H1 (cell line): ENCODE measurements at regions not wholly inside any gene's neighbourhood (a gene's known extent, or its start where the extent isn't known, plus 50 kb on each side); places are given as distances from the start of the nearest gene placed in this dataset.

ENCODE experiments used
- CTCF ChIA-PET: fragments of 300-600 bp; sonication (Branson Sonifier 250); formaldehyde crosslinking; loops from one replicate; lab custom pipeline; 2021; ENCODE audit not compliant: partially characterized antibody; lab: Charles Lee
- POLR2A ChIA-PET: fragments of 300-600 bp; sonication (Branson Sonifier 250); formaldehyde crosslinking; loops from one replicate; lab custom pipeline; 2021; ENCODE audit warnings: inconsistent platforms; ENCODE audit not compliant: partially characterized antibody; lab: Charles Lee
- DNase-seq, 2 experiments: peaks; one replicate each; pipeline versions ENCODE4 v3.0.0 to v3.0.0-alpha.2; 2010 to 2022; ENCODE audit warnings: low spot score in 2 of 2, low read depth in 1 of 2, mixed read lengths in 1 of 2
- FAIRE-seq: peaks from 2 replicates; lab custom pipeline; 2011; peaks lifted over from hg19 to GRCh38; lab: Jason Lieb, UNC
- H2AFZ ChIP-seq: 2 replicates; pipeline ENCODE4 v1.8.1; 2012; ENCODE audit warnings: low read length, inconsistent platforms
- H2AK5ac ChIP-seq: 2 replicates; pipeline ENCODE4 v1.6.1; 2013; ENCODE audit warnings: low read depth, low read length
- H2BK120ac ChIP-seq: replicated peaks from 2 replicates; pipeline ENCODE3; 2013; ENCODE audit warnings: low read depth, low read length, inconsistent platforms
- H2BK12ac ChIP-seq: 2 replicates; pipeline ENCODE4 v1.6.1; 2013; ENCODE audit warnings: low read depth, low read length
- H2BK15ac ChIP-seq: 2 replicates; pipeline ENCODE4 v1.6.1; 2013; ENCODE audit warnings: low read length
- H2BK20ac ChIP-seq: 2 replicates; pipeline ENCODE4 v1.6.1; 2013; ENCODE audit warnings: low read length
- H2BK5ac ChIP-seq: 2 replicates; pipeline ENCODE4 v1.6.1; 2013; ENCODE audit warnings: low read depth, low read length
- H3K14ac ChIP-seq: 2 replicates; pipeline ENCODE4 v1.6.1; 2013; ENCODE audit warnings: inconsistent platforms; ENCODE audit not compliant: insufficient read length
- H3K18ac ChIP-seq: 2 replicates; pipeline ENCODE4 v1.6.1; 2013; ENCODE audit warnings: low read length; ENCODE audit errors: extremely low read depth
- H3K23ac ChIP-seq: 2 replicates; pipeline ENCODE4 v1.6.1; 2013; ENCODE audit warnings: inconsistent platforms; ENCODE audit not compliant: insufficient read length
- H3K23me2 ChIP-seq: 2 replicates; pipeline ENCODE4 v1.6.1; 2013; ENCODE audit warnings: low read depth, low read length
- H3K27ac ChIP-seq: 2 replicates; pipeline ENCODE4 v1.6.1; 2011; ENCODE audit warnings: low read depth, low read length, inconsistent platforms
- H3K27me3 ChIP-seq, 4 experiments: replicated peaks in 1 of 4; 1 replicate in 1 of 4; 2 replicates in 3 of 4; pipeline versions ENCODE4 v1.6.1 to v1.8.1; 2011 to 2013; ENCODE audit warnings: low read length in 3 of 4, mild to moderate bottlenecking in 3 of 4, inconsistent platforms in 2 of 4, mixed read lengths in 2 of 4, moderate library complexity in 1 of 4; ENCODE audit not compliant: control insufficient read depth in 3 of 4, insufficient read depth in 3 of 4; ENCODE audit errors: extremely low read depth in 1 of 4
- H3K36me3 ChIP-seq, 4 experiments: 2 replicates each; pipeline versions ENCODE4 v1.6.1 to v1.8.1; 2011 to 2013; ENCODE audit warnings: mild to moderate bottlenecking in 4 of 4, low read length in 3 of 4, moderate library complexity in 2 of 4, control low read depth in 1 of 4, inconsistent platforms in 1 of 4; ENCODE audit not compliant: insufficient read depth in 4 of 4, control insufficient read depth in 2 of 4
- H3K4ac ChIP-seq: replicated peaks from 2 replicates; pipeline ENCODE3; 2013; ENCODE audit warnings: low read length, low read depth, mixed read lengths, inconsistent platforms; ENCODE audit not compliant: insufficient read length
- H3K4me1 ChIP-seq, 4 experiments: replicated peaks in 1 of 4; 1 replicate in 1 of 4; 2 replicates in 3 of 4; pipeline versions ENCODE4 v1.6.1 to v1.8.1; 2011 to 2013; ENCODE audit warnings: low read length in 3 of 4, inconsistent platforms in 2 of 4, mixed read lengths in 1 of 4; ENCODE audit not compliant: insufficient read depth in 4 of 4, control insufficient read depth in 3 of 4
- H3K4me2 ChIP-seq, 2 experiments: 2 replicates each; pipeline versions ENCODE4 v1.6.1 to v1.8.1; 2011 to 2013; ENCODE audit warnings: low read depth in 2 of 2, low read length in 2 of 2, control low read depth in 1 of 2, inconsistent platforms in 1 of 2, mild to moderate bottlenecking in 1 of 2; ENCODE audit not compliant: insufficient read depth in 1 of 2
- H3K4me3 ChIP-seq, 4 experiments: fragments of 200-600, 300-600 bp in 1 of 4; sonication (generic), shearing (Covaris generic), sonication (Bioruptor Twin) in 1 of 4; 2 replicates each; pipeline versions ENCODE4 v1.5.1 to v1.8.1; 2011 to 2016; ENCODE audit warnings: low read length in 4 of 4, low read depth in 3 of 4, control low read depth in 2 of 4, inconsistent platforms in 2 of 4, mild to moderate bottlenecking in 2 of 4, mixed read lengths in 1 of 4, moderate library complexity in 1 of 4; ENCODE audit not compliant: insufficient read depth in 2 of 4; ENCODE audit errors: extremely low read depth in 1 of 4
- H3K56ac ChIP-seq: replicated peaks from 2 replicates; pipeline ENCODE3; 2013; ENCODE audit warnings: low read depth, mild to moderate bottlenecking, mixed read lengths, low read length, inconsistent platforms; ENCODE audit not compliant: insufficient read length
- H3K79me1 ChIP-seq: 2 replicates; pipeline ENCODE4 v1.6.1; 2013; ENCODE audit warnings: low read depth, low read length, control low read depth
- H3K79me2 ChIP-seq, 2 experiments: 2 replicates each; pipeline versions ENCODE4 v1.6.1 to v1.8.1; 2012 to 2013; ENCODE audit warnings: low read length in 2 of 2, mild to moderate bottlenecking in 2 of 2, inconsistent platforms in 1 of 2; ENCODE audit not compliant: insufficient read depth in 2 of 2, control insufficient read depth in 1 of 2
- H3K9ac ChIP-seq, 4 experiments: replicated peaks in 1 of 4; 1 replicate in 1 of 4; 2 replicates in 3 of 4; pipeline versions ENCODE4 v1.6.1 to v1.8.1; 2011 to 2013; ENCODE audit warnings: low read depth in 3 of 4, low read length in 3 of 4, control low read depth in 2 of 4, mild to moderate bottlenecking in 2 of 4, moderate library complexity in 2 of 4, inconsistent platforms in 1 of 4; ENCODE audit errors: extremely low read depth in 1 of 4
- H3K9me3 ChIP-seq, 2 experiments: 2 replicates each; pipeline versions ENCODE4 v1.6.1 to v1.8.1; 2012 to 2013; ENCODE audit warnings: mild to moderate bottlenecking in 2 of 2, moderate library complexity in 2 of 2, control low read depth in 1 of 2, inconsistent platforms in 1 of 2, low read depth in 1 of 2, low read length in 1 of 2, mixed read lengths in 1 of 2; ENCODE audit not compliant: insufficient read depth in 2 of 2
- H4K20me1 ChIP-seq, 2 experiments: replicated peaks in 1 of 2; 2 replicates each; pipeline versions ENCODE3 to v1.8.1; 2011 to 2013; ENCODE audit warnings: inconsistent platforms in 2 of 2, low read length in 2 of 2, mild to moderate bottlenecking in 1 of 2; ENCODE audit not compliant: insufficient read depth in 2 of 2, control insufficient read depth in 1 of 2
- H4K5ac ChIP-seq: 2 replicates; pipeline ENCODE4 v1.6.1; 2013; ENCODE audit warnings: low read length, low read depth, mixed read lengths, inconsistent platforms; ENCODE audit not compliant: insufficient read length
- H4K8ac ChIP-seq: 2 replicates; pipeline ENCODE4 v1.8.0; 2013; ENCODE audit warnings: mild to moderate bottlenecking, moderate library complexity, low read length, inconsistent platforms; ENCODE audit not compliant: insufficient read depth; ENCODE audit errors: extremely low read depth
- H4K91ac ChIP-seq: replicated peaks from 2 replicates; pipeline ENCODE3; 2013; ENCODE audit warnings: low read length, mixed read lengths, inconsistent platforms; ENCODE audit not compliant: insufficient read length
- ASH2L ChIP-seq: fragments of 200-600, 300-600 bp; sonication (generic); IDR thresholded peaks from one replicate; pipeline ENCODE4 v1.7.1; 2017; ENCODE audit warnings: low read length
- BRCA1 ChIP-seq: IDR thresholded peaks from 2 replicates; pipeline ENCODE4 v1.6.1; 2012; ENCODE audit warnings: low read depth, low read length, improper control_type of control experiment
- FOSL1 ChIP-seq: IDR thresholded peaks from 2 replicates; pipeline ENCODE4 v1.6.1; 2011; ENCODE audit warnings: mild to moderate bottlenecking, low read depth, low read length, moderate library complexity; ENCODE audit not compliant: insufficient read depth
- KDM5A ChIP-seq: fragments of 200-600 bp; IDR thresholded peaks from 2 replicates; pipeline ENCODE4 v1.7.1; 2012; ENCODE audit warnings: mild to moderate bottlenecking, low read length, inconsistent platforms, mixed read lengths
- SIN3A ChIP-seq, 2 experiments: IDR thresholded peaks in 1 of 2; conservative IDR thresholded peaks in 1 of 2; 2 replicates each; pipeline ENCODE4 v1.6.1; 2011 to 2012; ENCODE audit warnings: low read length in 2 of 2, improper control_type of control experiment in 1 of 2, low read depth in 1 of 2, mild to moderate bottlenecking in 1 of 2
- SIRT6 ChIP-seq: IDR thresholded peaks from one replicate; pipeline ENCODE4 v1.7.1; 2012; ENCODE audit warnings: low read length, inconsistent platforms
- WGBS, 2 experiments: shearing (Covaris generic) in 1 of 2; methylation state at CpG; one replicate each; pipeline versions ENCODE4 v1.1.6 to v1.1.7; 2013 to 2015; ENCODE audit warnings: low lambda C conversion rate in 2 of 2, mixed read lengths in 2 of 2, inconsistent platforms in 1 of 2, low coverage in 1 of 2, missing lambda C conversion rate in 1 of 2; ENCODE audit not compliant: insufficient replicate concordance in 2 of 2, insufficient coverage in 1 of 2, insufficient read length in 1 of 2; ENCODE audit errors: extremely low coverage in 1 of 2, missing lambda C conversion rate in 1 of 2; 5-methylcytosine and 5-hydroxymethylcytosine counted together

- TF ChIP-seq SIRT6 (no peak), ASH2L (no peak), FOSL1 (no peak), SIN3A (conservative IDR thresholded peaks at IDR 0.05 in 1 of 2, IDR thresholded peaks at IDR 0.05 in 1 of 2; ENCODE audit: low read depth in 1 of 2, low read length in 2 of 2) (no peak), KDM5A (no peak), BRCA1 (no peak)
- TF ChIP-seq, all 59 proteins: peak for 0
- no peak overlapping the region for H2AK5ac ChIP-seq
- no peak overlapping the region for H3K9ac ChIP-seq
- ChIA-PET CTCF (no interaction called here), POLR2A (no interaction called here)
- H3K4ac ChIP-seq, result no peak overlapping the region
- no peak overlapping the region for H3K23ac ChIP-seq
- H3K9me3 ChIP-seq, result peaks cover 43 to 81% of the 10 kb centered on the region in 2 experiments
- DNase-seq (no peak), FAIRE-seq (no peak)
- H2AFZ ChIP-seq, result no peak overlapping the region
- H2BK20ac ChIP-seq, result no peak overlapping the region
- no peak overlapping the region for H3K4me2 ChIP-seq
- H3K27ac ChIP-seq, result no peak overlapping the region
- H3K27me3 ChIP-seq, result no peaks in the 10 kb centered on the region
- H2BK12ac ChIP-seq, result no peak overlapping the region
- no peak overlapping the region for H4K91ac ChIP-seq
- H3K36me3 ChIP-seq, result no peaks in the 10 kb centered on the region
- H3K18ac ChIP-seq, result no peak overlapping the region
- H4K8ac ChIP-seq, result no peak overlapping the region
- H3K4me1 ChIP-seq, result no peaks in the 10 kb centered on the region
- no peak overlapping the region for H3K4me3 ChIP-seq
- no peak overlapping the region for H3K56ac ChIP-seq
- no peak overlapping the region for H3K14ac ChIP-seq
- H2BK120ac ChIP-seq, result no peak overlapping the region
- WGBS, 2 experiments, result 36% methylated on average over 1 of the region's 2 CpGs; no CpG with 5 or more reads in 1 of the 2 experiments
- H3K79me2 ChIP-seq, result no peaks in the 10 kb centered on the region
- H2BK5ac ChIP-seq, result no peak overlapping the region
- H2BK15ac ChIP-seq, result no peak overlapping the region
- H4K20me1 ChIP-seq, result no peaks in the 10 kb centered on the region
- peaks cover 7% of the 10 kb centered on the region; the same call in 1 of the 2 replicates for H3K23me2 ChIP-seq
- no peak overlapping the region for H4K5ac ChIP-seq
- H3K79me1 ChIP-seq, result no peaks in the 10 kb centered on the region
Measured at GRCh38 chr15:22231603-22232002, 151.3 kb downstream of the OR4M2 start.
